ENCODE measurements at regions not wholly inside any gene's neighbourhood (a gene's known extent, or its start where the extent isn't known, plus 50 kb on each side); places are given as distances from the start of the nearest gene placed in this dataset.
"Not testable (repeated sequence)": the region's sequence is repeated elsewhere in the genome, so short reads cannot be mapped to it uniquely, and the experiment has no call there.

DNA sequence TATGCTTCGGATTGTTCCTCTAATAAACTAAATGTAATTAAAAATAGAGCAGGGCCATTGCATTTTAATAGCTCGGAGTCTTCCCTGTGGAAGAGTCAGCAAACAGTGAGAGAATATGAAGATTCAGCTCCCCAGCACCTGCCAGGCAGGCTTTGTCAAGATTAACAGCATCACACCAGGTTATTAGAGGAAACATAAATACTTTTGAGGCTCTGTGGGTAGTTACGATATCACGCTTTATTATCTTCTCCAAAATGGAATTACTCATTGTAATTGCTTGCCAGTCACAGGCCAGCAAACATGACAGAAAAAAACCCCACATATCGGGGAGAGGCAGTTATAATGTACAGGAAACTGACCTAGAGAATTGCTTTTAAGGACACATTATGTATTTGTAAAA, 303.9 kb downstream of the CPS1 start:
- DNase-seq, result no peak

DNA sequence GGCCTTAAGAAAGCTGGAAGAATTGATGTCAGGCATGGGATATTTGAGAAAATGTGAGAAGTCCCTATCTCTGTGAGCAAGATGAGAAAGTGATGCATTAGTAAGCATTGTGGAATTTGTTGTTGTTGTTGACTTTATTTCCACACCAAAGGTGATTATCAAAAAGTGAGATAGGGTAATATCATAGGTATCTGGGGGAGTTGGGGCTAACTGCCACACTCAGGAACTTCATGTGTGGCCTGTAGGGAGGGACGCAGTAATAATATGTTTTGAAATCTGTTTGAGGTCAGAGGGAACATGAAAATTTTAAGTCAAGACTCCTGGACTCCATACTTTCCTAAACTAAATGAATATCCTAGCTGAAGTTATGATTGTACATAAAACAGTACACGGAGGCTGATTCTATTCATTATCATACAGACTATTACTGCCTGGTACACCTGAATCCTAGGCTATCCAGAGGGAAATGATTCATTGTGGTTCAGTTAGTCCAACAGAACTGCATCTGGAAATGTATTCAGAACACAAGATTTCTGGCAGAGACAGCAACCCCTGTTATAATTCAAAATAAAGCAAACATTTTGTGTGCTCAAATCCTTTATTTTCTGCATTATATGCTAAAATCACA, 304.8 kb downstream of the CPS1 start:
- DNase-seq, result no peak

DNA sequence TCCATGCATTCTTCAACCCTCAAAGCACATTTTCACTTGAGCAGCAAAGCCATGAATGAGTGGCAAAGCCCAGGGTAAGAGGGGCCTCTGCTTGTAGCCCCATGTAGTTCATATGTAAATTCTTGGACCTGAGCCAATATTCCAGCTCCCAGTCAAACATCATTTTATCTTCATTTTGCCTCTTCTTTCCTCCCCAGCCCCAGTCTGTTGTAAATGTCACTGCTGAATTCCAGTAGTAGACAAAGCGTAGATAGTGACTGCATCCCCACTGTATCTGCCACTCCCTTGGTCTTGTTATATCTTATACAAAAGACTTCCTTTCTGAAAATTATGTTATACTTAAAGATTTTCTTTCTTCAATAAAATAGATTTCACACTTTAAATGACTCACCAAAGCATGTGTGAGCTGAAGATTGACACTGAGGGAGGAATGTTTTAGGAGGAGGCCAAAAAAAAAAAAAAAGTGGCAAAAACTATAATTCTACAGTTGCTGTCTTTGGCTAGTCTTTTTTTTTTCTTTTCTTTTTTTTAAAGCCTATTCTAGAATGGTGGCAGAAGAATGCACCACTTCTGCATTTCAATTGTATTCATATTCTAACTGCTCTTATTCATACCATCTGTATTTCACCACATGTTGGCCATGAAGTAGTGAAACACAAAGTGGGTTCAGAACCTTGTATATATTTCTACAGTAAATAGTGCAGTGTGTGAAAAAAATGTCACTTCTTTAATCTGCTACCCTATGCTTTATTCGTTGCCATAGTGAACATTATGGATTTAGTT, 306.1 kb downstream of the CPS1 start:
- DNase-seq, result no peak

DNA sequence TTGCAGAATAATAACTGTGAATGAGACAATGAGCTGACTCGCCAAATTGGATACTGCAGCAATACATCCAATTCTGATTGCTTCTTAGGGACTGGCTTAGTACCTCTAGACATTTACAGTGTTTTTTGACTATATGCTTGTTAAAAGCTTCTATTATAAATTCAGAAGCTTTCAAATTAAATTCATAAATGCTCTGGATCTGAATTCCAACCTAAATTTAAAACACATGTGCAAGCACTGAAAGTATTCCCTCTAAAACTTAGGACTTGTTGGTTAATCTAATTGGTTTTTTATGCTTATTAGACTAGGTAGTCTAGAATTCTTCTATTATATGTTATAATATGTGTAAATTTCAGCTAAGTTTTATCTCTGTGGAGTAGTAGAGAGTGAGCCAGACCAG, 306.9 kb downstream of the CPS1 start:
- DNase-seq, result no peak

DNA sequence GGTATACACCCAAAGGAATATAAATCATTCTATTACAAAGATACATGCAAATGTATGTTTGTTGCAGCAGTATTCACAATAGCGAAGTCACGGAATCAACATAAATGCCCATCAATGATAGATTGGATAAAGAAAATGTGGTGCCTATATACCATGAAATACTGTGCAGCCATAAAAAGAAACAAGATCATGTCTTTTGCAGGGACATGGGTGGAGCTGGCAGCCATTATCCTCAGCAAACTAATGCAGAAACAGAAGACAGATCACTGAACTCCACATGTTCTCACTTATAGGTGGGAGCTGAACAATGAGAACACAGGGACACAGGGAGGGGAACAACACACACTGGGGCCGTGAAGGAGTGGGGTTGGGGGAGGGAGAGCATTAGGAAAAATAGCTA, 315.2 kb downstream of the CPS1 start:
- DNase-seq, result not testable (repeated sequence)

DNA sequence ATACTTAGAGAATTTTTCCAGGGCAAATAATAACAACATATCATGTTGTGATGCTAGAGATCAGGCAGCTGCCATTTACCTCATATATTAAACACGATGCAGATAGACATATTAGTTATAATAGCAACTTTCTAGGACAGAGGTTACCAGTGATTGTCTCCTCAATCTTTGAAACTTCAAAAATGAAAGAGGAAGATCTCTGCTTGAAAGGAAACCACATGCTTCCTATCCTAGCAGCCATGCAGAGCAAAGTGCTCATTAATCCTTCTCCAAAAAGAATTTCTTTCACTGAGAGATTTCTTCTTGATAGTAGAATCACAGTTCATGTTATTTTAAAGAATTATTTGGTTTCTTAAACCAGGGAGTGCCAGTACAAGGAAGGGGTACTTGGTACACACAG, 317.2 kb downstream of the CPS1 start:
- no peak for DNase-seq

DNA sequence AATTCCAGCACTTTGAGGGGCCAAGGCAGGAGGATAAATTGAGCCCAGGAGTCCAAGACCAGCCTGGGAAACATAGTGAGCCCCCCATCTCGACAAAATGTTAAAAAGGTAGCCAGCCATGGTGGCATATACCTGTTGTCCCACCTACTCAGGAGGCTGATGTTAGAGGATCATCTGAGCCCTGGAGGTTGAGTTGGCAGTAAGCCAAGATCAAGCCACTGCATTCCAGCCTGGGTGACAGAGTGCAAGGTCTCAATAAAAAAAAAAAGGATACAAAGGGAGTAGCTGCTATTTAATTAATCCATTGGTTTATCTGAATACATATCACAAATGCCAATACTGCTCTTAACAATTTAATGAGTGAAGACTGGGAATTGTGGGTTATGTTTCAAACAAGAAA, 327.8 kb downstream of the CPS1 start:
- no peak for DNase-seq

DNA sequence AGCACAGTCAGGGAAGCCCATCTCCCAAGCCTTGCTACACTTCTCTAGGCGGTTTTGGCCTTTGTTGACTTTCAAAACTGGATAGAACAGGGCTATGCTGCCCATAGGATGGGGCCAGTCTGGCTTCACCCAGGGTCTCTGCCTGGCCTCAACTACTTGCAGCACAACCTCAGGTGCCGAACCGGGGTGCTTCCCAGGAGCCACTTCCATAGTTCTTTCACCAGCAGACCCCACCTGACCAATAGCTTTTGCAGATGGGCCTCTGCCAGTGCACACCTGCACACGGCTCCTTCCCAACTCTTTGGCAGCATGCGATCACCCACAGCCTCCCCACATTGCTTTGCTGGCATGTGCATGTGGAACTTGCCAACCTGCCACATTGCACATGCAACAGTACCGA, 331.6 kb downstream of the CPS1 start:
- DNase-seq, result no peak

DNA sequence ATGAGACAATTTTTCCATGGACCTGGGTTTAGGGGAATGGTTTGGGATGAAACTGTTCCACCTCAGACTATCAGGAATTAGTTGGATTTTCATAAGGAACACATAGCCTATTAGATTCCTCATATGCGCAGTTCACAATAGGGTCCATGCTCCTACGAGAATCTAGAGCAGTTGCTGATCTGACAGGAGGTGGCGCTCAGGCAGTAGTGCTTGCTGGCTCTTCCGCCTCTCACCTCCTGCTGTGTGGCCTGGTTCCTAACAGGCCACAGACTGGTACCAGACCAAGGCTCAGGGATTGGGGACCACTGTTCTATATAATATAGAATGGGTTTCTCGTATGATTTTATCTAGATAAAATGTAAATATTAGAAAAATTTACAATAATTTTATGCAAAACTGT, 338.7 kb downstream of the CPS1 start:
- no peak for DNase-seq

DNA sequence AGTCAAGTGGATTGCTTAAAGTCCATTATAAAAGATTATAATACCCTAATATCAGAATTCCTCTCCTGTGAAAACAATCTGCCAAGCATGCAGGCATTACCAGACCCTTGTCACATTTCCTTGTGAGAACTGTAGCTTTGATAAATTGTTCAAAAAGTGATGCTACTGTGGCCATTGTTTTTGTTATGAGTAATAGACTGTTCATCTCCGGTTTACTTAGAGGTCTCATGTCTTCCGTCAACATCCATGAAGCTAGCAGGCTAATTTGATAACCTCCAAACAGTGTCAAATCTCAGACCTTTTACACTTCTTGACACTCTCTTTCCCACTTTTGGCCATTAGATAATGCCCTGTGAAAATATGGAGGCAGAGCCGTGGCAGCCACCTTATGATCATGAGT, 342.7 kb downstream of the CPS1 start:
- DNase-seq, result no peak

DNA sequence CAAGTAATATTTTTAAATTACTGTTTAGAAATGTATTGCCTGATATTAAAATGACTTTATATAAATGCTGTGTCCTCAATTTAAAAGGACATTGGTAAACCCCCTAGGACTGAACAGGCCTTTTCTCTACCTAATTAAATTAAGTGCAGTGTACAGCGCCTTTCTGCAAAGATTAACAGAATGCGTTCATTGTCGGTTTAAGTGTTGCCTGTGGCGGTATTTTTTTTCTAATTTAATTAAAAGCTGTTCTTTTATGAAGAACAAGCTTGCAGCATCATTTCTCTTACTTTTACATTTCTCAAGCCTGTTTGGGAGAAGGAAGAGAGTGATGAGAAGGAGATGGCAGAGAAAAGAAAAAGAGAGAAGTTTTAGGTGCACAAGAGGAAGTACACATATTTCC, 344.9 kb downstream of the CPS1 start:
- DNase-seq, result no peak

DNA sequence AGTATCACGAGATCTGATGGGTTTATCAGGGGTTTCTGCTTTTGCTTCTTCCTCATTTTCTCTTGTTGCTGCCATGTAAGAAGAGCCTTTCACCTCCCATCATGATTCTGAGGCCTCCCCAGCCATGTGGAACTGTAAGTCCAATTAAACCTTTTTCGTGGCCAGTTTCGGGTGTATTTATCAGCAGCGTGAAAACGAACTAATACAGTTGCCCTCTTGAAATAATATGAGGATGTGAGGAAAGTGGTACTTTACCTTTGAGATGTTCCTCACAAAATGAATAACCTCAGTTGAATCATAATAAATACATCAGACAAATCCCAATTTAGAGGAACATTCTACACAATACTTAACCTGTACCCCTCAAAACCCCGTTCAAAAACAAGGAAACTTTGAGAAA, 356.4 kb downstream of the CPS1 start:
- no peak for DNase-seq

DNA sequence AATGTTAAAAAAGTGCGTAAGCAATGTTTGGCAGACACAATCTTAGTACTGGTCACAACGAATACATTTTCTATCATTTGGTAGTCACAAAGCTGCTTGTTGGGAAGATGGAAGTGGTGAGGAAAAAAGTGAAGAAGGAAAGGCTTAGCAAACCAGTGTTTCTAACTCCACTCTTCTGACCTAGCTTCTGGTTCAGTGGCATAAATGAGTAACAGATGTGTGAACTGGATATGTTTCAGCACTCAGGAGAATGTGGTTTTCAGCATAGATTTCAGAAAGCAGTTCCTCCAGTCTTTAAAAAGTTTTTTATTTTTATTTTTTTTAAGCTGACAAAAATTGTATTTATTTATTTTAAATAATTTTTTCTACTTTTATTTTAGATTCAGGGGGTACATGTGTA, 357.1 kb downstream of the CPS1 start:
- no peak for DNase-seq

DNA sequence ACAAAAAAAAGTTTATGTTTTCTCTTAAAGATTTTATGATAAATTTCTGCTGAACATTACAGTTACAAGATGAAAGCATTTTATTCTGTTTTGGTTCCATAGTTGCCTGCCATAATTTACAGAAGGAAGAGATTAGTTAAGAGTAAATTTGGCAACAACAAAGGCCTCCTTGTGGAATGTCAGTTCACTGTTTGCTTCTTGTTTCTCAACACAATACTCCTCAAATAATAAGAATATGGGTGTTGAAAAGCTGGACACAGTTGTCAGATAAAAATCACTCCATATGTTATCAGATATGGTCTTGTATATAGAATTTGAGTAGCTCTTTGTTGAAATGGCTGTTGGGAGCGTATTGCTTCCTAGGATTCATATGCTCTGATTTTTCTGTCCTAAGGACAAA, 359.5 kb downstream of the CPS1 start:
- DNase-seq, result no peak

DNA sequence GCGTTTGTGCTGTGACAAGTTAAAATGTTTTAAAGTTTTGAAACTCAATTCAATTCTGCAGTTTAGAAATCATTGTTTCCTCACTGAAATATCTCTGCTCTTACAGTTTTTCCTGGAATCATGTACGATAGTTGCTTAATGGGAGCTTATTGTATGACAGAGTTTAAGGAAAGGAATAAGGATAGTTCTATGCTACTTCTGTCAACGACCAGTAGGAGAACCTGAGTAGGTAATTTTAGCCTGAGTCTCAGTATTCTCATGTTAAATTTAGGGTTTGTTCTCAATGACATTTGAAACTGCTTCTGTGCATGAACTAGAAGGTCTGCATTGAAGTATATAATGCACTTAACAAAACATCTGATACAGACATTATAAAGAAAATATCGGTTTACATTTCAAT, 361.1 kb downstream of the CPS1 start:
- no peak for DNase-seq

DNA sequence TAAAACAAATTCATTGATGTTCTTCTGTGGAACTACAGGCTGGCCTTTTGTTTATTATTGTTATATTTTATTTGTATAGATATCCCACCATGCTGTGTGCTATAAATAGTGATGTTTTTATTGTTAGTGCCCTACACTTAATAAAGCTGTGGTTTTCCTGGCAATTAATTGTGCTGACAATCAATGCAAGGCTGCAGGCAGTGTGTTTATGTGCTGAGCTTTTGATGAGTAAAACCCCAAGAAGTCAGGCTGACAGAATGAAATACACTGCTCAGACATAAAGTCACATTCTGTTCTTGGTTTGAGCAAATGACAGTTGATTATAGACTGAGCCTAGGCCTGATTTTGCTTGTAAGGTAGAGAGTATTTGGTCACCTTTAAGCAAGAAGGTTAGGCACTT, 362.7 kb downstream of the CPS1 start:
- no peak for DNase-seq

DNA sequence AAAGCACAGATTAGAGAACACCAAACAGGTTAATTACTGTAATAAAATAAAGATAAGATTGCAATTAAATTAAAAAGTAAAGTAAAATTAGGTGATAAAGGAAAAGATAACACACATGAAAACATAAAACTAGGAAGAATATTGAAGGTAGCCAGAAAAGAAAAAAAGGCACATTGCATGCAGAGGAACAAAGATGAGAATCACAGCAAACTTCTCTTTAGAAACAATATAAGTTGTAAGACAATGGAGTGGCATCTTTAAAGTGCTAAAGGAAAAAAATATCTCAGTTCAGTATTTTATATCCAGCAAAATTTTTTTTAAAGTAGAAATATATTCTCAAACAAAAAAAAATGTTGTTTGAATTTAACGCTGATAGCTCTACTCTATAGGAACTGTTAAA, 366.0 kb downstream of the CPS1 start:
- DNase-seq, result no peak

DNA sequence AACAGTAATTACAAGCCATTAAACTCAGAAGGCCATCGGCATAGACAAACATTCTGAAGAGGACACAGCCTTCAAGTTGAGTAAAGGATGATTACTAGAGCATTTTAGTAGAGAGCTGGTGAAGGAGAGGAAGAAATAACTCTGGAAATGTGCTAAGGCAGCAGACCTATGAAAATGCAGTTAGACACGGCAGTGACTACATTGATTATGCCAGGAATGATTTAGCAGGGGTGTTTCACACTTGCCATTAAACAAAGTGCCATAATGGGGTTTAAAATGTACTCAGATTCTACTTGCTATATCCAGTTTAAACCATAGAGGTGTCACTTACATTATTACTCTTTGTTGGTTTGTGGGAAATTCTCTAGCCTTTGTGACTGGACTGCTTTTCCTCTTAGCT, 372.3 kb downstream of the CPS1 start:
- no peak for DNase-seq

DNA sequence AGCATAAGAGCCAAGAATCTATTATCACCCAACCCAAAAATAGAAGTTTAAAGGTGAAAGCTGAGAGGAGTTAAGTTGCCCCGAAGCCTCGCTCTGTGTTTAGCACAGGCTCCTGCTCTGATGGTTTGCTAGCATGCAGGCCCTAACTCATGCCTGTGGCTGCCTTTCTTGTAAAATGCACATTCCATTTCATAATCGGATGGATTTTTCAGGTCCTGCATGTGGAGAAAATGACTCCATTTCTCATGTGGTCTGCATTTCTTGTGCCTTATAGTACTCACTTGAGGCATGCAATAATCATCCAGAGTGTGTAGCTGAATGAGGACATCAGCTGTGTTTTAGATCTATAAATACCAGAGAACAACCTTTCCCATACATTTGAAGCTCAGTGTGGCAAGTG, 381.8 kb downstream of the CPS1 start:
- DNase-seq, result no peak

DNA sequence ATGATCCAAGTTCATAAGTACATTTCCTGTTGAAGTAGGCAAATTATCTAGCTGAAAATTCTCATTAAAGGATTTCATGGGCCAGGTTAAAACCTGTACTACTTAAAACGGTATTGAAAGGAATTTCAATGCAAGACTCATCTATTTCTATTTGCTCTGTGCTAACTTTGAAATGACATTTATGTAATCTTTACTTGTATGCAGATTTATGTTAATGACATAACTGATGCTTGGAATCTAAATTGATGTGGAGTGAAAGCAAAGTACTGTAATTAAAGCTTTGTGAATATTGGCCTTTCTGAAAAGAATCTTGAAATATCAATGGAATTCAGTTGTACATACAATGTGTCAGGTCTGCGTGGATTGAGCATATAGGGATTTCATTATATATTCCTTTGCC, 390.0 kb downstream of the CPS1 start:
- DNase-seq, result no peak

DNA sequence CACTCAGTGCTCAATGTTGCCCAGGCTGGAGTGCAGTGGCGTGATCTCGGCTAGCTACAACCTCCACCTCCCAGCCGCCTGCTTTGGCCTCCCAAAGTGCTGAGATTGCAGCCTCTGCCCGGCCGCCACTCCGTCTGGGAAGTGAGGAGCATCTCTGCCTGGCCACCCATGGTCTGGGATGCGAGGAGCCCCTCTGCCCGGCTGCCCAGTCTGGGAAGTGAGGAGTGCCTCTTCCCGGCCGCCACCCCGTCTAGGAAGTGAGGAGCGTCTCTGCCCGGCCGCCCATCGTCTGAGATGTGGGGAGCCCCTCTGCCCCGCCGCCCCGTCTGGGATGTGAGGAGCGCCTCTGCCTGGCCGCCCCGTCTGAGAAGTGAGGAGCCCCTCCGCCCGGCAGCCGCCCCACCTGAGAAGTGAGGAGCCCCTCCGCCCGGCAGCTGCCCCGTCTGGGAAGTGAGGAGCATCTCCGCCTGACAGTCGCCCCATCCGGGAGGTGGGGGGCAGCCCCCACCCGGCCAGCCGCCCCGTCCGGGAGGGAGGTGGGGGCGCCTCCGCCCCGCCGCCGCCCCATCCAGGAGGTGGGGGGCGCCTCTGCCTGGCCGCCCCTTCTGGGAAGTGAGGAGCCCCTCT, 394.1 kb downstream of the CPS1 start:
- DNase-seq, result not testable (repeated sequence)

DNA sequence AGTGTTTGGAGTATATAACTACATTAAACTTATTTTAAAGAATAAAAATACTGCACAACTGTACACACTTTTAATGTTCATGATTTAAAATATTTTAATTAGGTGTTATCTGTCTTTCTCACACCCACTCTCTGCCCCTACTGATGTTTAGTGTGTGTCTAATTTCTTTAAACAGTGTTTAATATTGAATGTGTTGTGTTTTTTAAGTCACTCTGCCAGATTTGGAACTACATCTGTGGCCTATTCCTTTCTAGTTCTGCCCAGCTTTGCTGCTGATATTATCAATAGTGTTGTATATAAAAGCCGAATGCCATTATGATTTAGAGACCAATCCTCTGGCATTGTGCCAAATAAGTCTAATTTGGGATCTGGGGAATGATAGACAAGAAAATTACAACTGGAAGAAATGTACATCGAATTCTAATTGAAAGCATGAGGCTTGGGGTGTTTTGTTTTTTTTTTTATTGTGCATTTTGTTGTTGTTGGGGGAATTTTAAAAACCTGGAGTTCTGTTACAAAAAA, 398.0 kb downstream of the CPS1 start:
- no peak for DNase-seq

DNA sequence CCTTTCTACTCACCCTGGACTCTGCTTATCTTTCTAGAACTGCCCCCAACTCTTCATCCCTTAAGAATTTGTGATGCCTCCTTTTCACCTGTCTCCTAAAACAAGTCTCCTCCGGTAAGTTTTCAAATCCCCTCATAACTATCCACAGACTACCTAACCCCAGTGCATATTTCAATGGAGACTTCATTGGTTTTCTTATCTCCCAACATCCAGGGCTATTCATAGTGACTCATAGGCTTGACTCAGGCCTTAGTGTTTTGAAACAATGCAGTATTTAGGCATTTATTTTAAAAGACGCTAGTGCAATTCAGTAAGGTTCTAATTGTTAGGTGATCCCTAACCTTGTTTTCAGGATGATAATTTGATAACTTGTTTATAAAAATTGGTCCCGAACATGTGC, 399.2 kb downstream of the CPS1 start:
- no peak for DNase-seq

Measured in nucleus accumbens (tissue), 56 donors.